HUDEP-2 (cell line): ENCODE measurements at regions not wholly inside any gene's neighbourhood (a gene's known extent, or its start where the extent isn't known, plus 50 kb on each side); places are given as distances from the start of the nearest gene placed in this dataset.
A peak's percentile ranks its signal among the peaks of the same experiment; 100 is the strongest.
"Not testable (repeated sequence)": the region's sequence is repeated elsewhere in the genome, so short reads cannot be mapped to it uniquely, and the experiment has no call there.

Source experiments
- DNase-seq, 76 experiments: peaks; one replicate each; lab custom pipeline; 2025; ENCODE audit not compliant: unreplicated experiment in 76 of 76; lab: John Stamatoyannopoulos, UW

- DNase-seq, result no peak
Measured at GRCh38 chr18:55768255-55768654, 180.3 kb upstream of the TCF4 start.

GRCh38 chr18:55764386-55764785 lies 176.4 kb upstream of the TCF4 start:
- DNase-seq, result no peak

GRCh38 chr18:55763805-55764204 lies 175.8 kb upstream of the TCF4 start:
- no peak for DNase-seq

GRCh38 chr18:55763298-55763697 lies 175.3 kb upstream of the TCF4 start:
- no peak for DNase-seq

GRCh38 chr18:55762424-55762823 lies 174.4 kb upstream of the TCF4 start:
- DNase-seq, result no peak

GRCh38 chr18:55753643-55754263 lies 165.8 kb upstream of the TCF4 start:
- DNase-seq, result no peak

GRCh38 chr18:55751476-55751875 lies 163.5 kb upstream of the TCF4 start:
- no peak for DNase-seq

GRCh38 chr18:55748227-55748738 lies 160.3 kb upstream of the TCF4 start:
- DNase-seq, result peak in 69 of 76 experiments; percentile 5 to 94 (median 50)

GRCh38 chr18:55744206-55744605 lies 156.2 kb upstream of the TCF4 start:
- DNase-seq, result no peak

- DNase-seq, result no peak
Measured at GRCh38 chr18:55743736-55744135, 155.7 kb upstream of the TCF4 start.

- DNase-seq, result no peak
Measured at GRCh38 chr18:55743133-55743532, 155.1 kb upstream of the TCF4 start.

- DNase-seq, result no peak
Measured at GRCh38 chr18:55739488-55739887, 151.5 kb upstream of the TCF4 start.

GRCh38 chr18:55738483-55739114 lies 150.6 kb upstream of the TCF4 start:
- peak in 6 of 76 experiments; percentile 13 to 46 (median 30) for DNase-seq

GRCh38 chr18:55737781-55738468 lies 149.9 kb upstream of the TCF4 start:
- DNase-seq, result no peak

GRCh38 chr18:55737266-55737665 lies 149.3 kb upstream of the TCF4 start:
- DNase-seq, result no peak

- no peak for DNase-seq
Measured at GRCh38 chr18:55735969-55736368, 148.0 kb upstream of the TCF4 start.

GRCh38 chr18:55735199-55735855 lies 147.3 kb upstream of the TCF4 start:
- DNase-seq, result no peak

- DNase-seq, result peak in 27 of 76 experiments; percentile 1 to 71 (median 17)
Measured at GRCh38 chr18:55732227-55733106, 144.5 kb upstream of the TCF4 start.

- DNase-seq, result no peak
Measured at GRCh38 chr18:55731594-55732042, 143.6 kb upstream of the TCF4 start.

- DNase-seq, result not testable (repeated sequence)
Measured at GRCh38 chr18:55721006-55721405, 133.0 kb upstream of the TCF4 start.
